ENCODE measurements at regions not wholly inside any gene's neighbourhood (a gene's known extent, or its start where the extent isn't known, plus 50 kb on each side); places are given as distances from the start of the nearest gene placed in this dataset.

DNA sequence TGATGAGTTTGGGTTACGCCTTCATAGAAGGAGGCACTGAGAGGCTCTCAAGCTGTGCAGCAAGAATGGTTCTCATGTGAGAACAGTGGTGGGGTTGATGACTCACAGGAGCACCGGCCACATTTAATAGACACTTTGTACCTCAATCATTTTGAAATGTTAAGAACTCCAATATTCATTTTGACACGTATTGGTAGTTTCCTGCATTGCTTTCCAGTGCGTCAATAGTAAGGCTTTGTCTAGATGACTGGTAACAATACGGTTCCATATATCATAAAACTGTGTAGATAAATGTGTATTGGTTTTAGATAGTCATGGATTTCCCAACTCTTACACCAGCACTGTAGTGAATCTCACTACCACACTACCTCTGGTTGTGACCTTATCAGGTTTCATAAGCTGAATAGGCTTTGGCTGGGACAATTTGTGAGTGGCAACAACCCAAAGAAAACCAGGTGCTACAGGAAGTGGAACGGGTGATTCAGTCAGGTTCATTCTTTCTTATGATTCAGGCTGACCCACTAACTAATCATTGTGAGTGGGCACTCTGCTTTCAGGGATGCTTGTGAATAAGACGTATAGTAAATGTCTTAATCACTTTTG, 362.6 kb downstream of the KLF5 start:
- TF ChIP-seq, protein P1, sequence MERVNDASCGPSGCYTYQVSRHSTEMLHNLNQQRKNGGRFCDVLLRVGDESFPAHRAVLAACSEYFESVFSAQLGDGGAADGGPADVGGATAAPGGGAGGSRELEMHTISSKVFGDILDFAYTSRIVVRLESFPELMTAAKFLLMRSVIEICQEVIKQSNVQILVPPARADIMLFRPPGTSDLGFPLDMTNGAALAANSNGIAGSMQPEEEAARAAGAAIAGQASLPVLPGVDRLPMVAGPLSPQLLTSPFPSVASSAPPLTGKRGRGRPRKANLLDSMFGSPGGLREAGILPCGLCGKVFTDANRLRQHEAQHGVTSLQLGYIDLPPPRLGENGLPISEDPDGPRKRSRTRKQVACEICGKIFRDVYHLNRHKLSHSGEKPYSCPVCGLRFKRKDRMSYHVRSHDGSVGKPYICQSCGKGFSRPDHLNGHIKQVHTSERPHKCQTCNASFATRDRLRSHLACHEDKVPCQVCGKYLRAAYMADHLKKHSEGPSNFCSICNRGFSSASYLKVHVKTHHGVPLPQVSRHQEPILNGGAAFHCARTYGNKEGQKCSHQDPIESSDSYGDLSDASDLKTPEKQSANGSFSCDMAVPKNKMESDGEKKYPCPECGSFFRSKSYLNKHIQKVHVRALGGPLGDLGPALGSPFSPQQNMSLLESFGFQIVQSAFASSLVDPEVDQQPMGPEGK (CRISPR knock-in tag; IDR thresholded peaks at IDR 0.05; ENCODE audit: borderline replicate concordance) = no peak
- TF ChIP-seq ZNF8 (CRISPR knock-in tag; IDR thresholded peaks at IDR 0.05) (no peak), ZNF565 (CRISPR knock-in tag; conservative IDR thresholded peaks at IDR 0.05; ENCODE audit: low read depth) (no peak), TCF4 (CRISPR knock-in tag; IDR thresholded peaks at IDR 0.05; ENCODE audit: borderline replicate concordance) (no peak), GLIS3 (CRISPR knock-in tag; IDR thresholded peaks at IDR 0.05) (no peak), ZFP30 (CRISPR knock-in tag; IDR thresholded peaks at IDR 0.05) (no peak), ISL1 (CRISPR knock-in tag; IDR thresholded peaks at IDR 0.05) (no peak), ESRRG (CRISPR knock-in tag; IDR thresholded peaks at IDR 0.05) (no peak), ZFP3 (CRISPR knock-in tag; IDR thresholded peaks at IDR 0.05) (no peak)
- TF ChIP-seq, protein P2, sequence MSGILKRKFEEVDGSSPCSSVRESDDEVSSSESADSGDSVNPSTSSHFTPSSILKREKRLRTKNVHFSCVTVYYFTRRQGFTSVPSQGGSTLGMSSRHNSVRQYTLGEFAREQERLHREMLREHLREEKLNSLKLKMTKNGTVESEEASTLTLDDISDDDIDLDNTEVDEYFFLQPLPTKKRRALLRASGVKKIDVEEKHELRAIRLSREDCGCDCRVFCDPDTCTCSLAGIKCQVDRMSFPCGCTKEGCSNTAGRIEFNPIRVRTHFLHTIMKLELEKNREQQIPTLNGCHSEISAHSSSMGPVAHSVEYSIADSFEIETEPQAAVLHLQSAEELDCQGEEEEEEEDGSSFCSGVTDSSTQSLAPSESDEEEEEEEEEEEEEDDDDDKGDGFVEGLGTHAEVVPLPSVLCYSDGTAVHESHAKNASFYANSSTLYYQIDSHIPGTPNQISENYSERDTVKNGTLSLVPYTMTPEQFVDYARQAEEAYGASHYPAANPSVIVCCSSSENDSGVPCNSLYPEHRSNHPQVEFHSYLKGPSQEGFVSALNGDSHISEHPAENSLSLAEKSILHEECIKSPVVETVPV (CRISPR knock-in tag; IDR thresholded peaks at IDR 0.05) = no peak
- TF ChIP-seq, protein P3, sequence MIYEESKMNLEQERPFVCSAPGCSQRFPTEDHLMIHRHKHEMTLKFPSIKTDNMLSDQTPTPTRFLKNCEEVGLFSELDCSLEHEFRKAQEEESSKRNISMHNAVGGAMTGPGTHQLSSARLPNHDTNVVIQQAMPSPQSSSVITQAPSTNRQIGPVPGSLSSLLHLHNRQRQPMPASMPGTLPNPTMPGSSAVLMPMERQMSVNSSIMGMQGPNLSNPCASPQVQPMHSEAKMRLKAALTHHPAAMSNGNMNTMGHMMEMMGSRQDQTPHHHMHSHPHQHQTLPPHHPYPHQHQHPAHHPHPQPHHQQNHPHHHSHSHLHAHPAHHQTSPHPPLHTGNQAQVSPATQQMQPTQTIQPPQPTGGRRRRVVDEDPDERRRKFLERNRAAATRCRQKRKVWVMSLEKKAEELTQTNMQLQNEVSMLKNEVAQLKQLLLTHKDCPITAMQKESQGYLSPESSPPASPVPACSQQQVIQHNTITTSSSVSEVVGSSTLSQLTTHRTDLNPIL (CRISPR knock-in tag; IDR thresholded peaks at IDR 0.05; ENCODE audit: low read depth) = no peak
